HFF-Myc (cell line): ENCODE measurements at regions not wholly inside any gene's neighbourhood (a gene's known extent, or its start where the extent isn't known, plus 50 kb on each side); places are given as distances from the start of the nearest gene placed in this dataset.

Experiments used
- DNase-seq: peaks from one replicate; pipeline ENCODE4 v3.0.0-alpha.2; 2011; ENCODE audit warnings: low read depth; ENCODE audit errors: extremely low read depth
- H3K4me3 ChIP-seq: replicated peaks from 2 replicates; pipeline ENCODE4 v1.5.1; 2011; ENCODE audit warnings: low read depth, mild to moderate bottlenecking, control low read depth, low read length
- TF ChIP-seq, protein P1 (sequence below): IDR thresholded peaks from 2 replicates; pipeline ENCODE4 v1.5.1; 2012; ENCODE audit warnings: mild to moderate bottlenecking, low read depth, low read length, control low read depth; ENCODE audit errors: missing control alignments

- DNase-seq = no peak
- TF ChIP-seq, protein P1, sequence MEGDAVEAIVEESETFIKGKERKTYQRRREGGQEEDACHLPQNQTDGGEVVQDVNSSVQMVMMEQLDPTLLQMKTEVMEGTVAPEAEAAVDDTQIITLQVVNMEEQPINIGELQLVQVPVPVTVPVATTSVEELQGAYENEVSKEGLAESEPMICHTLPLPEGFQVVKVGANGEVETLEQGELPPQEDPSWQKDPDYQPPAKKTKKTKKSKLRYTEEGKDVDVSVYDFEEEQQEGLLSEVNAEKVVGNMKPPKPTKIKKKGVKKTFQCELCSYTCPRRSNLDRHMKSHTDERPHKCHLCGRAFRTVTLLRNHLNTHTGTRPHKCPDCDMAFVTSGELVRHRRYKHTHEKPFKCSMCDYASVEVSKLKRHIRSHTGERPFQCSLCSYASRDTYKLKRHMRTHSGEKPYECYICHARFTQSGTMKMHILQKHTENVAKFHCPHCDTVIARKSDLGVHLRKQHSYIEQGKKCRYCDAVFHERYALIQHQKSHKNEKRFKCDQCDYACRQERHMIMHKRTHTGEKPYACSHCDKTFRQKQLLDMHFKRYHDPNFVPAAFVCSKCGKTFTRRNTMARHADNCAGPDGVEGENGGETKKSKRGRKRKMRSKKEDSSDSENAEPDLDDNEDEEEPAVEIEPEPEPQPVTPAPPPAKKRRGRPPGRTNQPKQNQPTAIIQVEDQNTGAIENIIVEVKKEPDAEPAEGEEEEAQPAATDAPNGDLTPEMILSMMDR = no peak
Observed at GRCh38 chr15:85920956-85921355, 126.2 kb upstream of the KLHL25 start.

DNA sequence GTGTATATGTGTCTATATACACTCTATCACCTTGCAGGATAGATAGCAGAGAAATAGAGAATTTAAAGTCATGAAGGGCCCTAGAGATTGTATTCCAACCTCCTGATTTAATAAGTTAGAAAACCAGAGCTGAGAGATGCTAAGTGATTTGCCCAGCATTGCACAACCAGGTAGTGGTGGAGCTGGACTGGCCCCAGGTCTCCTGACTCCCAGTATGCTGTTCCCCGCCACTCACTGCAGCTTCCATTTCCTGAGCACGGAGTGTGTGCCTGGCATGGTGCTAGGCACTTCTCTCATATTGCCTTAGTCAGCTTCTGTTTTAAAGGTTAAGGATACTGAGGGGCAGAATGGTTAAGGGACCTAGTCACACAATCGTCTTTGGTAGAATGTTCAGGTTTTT, 129.4 kb upstream of the KLHL25 start:
- no peak overlapping the region for H3K4me3 ChIP-seq
- DNase-seq = no peak
- TF ChIP-seq, protein P1 = no peak

More at GRCh38 chr15:85920956-85921355, 126.2 kb upstream of the KLHL25 start:
- no peak overlapping the region for H3K4me3 ChIP-seq

- TF ChIP-seq, protein P1 = no peak
- DNase-seq = no peak
- H3K4me3 ChIP-seq = no peak overlapping the region
Observed at GRCh38 chr15:85925649-85926237, 131.0 kb upstream of the KLHL25 start.

DNA sequence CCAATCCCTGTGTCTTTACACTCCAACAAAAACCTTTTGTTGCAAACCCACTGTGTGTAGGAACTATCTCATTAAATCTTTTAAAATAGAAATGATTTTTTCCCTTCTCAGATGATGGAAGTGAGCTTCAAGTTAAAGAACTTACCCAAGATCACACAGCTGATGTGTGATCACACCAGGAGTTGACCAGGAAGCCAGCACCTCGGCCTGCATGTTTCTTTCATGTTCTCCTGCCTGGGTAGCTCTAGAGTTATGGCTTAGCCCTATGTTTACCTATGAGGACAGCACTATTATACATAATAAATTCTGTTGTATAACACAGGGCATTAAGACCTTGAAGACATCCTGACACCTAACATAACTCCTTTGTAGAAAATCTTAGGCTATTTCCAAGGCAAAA, 132.1 kb upstream of the KLHL25 start:
- DNase-seq = no peak
- TF ChIP-seq, protein P1 = no peak
- H3K4me3 ChIP-seq = no peak overlapping the region

- TF ChIP-seq, protein P1 = no peak
- no peak for DNase-seq
- H3K4me3 ChIP-seq = no peak overlapping the region
Observed at GRCh38 chr15:85927931-85928537, 133.3 kb upstream of the KLHL25 start.

DNA sequence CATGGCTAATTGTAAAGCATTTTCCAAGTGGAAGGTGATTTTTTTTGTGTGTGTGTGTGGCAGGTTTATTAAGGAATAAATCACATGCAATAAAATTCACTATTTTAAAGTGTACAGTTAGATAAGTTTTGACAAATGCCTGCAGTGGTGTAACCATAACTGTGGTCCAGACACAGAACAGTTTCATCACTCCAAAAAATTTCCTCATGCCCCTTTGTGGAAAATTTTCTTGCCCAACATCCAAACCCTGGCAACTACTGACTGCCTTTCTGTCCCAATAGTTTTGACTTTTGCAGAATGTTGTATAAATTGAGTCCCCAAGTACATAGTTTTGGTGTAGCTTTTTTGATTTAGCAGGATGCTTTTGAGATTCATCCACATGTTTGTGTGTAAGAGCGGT, 135.1 kb upstream of the KLHL25 start:
- no peak overlapping the region for H3K4me3 ChIP-seq
- TF ChIP-seq, protein P1 = no peak
- no peak for DNase-seq
